ENCODE measurements at regions not wholly inside any gene's neighbourhood (a gene's known extent, or its start where the extent isn't known, plus 50 kb on each side); places are given as distances from the start of the nearest gene placed in this dataset.
"Not testable (repeated sequence)": the region's sequence is repeated elsewhere in the genome, so short reads cannot be mapped to it uniquely, and the experiment has no call there.

DNA sequence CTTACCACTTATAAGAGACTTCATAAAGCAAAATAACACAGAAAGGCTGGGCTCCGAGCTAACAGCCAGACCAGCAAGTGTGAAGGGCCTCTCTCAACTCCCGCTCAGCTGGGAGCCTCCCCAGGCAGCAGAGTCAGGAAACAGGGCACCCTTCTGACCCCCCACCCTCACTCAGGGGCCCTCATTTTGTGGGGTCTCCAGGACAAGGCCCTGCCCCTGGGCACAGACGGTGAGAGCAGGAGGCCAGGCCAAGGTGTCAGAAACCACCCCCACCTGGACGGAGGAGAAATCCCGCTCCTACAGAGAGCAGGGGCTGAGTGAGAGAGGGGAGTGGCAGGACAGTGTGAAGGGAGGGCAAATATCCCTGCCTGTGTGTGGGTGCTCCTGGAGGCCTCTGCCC lies 135.8 kb upstream of the FOXD4L5 start:
- DNase-seq (ENCODE audit: low read depth) = no peak

DNA sequence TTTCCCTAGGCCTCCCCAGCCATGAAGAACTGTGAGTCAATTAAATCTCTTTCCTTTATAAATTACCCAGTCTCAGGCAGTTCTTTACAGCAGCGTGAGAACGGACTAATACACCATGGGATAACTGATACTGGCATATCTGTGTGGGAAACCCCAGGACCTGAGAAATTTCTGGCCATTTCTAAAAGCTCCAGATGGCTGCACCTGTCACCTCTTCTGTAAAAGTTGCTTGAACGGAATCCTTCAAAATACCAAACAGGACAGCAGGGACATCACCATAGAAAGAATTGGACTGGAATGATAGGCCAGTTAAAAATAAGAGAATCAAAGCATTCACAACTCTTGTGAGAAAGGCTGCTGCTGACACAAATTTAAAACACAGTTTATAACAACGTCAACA lies 134.0 kb upstream of the FOXD4L5 start:
- not testable (repeated sequence) for DNase-seq (ENCODE audit: low read depth)

DNA sequence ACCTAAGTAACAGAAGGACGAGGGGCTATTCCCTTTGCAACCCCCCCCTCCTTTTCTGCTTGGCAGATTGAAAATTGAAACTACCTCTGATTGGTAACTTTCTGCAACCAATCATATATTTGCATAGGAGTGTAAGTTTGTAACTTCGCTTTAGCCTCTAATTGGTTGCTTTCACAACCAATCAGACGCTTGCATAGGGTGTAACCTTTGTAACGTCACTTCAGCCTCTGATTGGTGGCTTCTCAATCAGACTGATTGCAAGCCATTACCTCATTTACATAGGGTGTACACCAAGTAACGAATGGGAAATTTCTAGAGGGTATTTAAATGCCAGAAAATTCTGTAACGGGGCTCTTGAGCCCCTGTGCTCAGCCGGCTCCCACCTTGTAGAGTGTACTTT lies 131.9 kb upstream of the FOXD4L5 start:
- DNase-seq (ENCODE audit: low read depth) = not testable (repeated sequence)

DNA sequence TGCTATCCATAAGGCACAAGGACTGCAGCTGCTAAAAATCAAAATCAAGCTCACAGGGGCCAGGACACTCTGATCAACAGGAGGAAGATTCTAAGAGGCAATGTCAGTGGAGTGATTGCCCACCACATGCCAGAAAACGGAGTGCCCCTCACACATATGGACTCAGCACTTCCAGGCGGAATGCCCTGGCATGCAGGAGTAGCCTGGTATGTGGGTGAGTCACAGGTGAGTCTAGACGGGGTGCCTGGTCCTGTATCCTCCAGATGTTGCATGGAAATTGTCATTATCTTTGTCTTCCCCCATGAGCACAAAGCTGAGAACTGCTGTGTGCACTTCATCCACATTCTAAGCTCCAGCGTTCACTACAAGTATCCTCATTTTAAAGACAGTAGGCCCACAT lies 129.2 kb upstream of the FOXD4L5 start:
- DNase-seq (ENCODE audit: low read depth) = not testable (repeated sequence)

DNA sequence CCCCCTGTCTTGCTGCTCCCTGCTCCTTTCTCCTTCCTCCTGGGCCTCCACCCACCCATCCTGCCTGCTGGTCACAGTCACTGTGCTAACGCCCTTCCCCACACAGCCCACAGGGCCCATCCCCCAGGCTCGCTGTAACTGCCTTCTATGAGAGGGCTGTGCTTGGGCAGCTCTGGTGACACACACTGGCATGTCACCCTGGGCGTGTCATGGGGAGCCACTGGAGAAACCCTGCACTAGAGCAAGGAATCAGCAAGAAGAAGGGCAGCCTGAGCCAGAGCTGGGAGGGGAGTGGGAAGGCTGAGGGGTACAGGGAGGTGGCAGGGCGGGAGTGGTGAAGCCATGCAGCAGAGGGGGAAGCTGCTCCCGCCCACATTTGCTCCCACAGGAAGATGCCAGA lies 128.4 kb upstream of the FOXD4L5 start:
- DNase-seq (ENCODE audit: low read depth) = not testable (repeated sequence)

DNA sequence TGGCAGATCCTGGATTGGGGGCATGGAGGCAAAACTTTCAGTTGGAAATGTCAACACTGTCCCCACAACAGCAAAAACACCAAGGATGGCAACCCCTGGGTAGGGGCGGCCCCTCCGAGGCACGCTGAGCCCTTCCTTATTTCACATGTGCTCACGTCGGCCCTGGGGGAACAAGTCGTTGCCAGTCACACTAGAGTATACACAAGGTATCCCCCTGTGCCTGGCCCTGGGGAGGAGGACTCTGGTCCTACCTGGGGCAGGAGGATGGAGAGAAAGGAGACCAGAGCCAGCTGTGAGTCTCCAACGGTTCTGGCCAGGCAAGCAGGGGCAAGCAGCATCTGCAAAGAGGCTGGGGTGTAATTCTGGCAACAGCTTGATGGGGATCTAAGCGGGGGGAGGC lies 126.9 kb upstream of the FOXD4L5 start:
- DNase-seq (ENCODE audit: low read depth) = no peak

DNA sequence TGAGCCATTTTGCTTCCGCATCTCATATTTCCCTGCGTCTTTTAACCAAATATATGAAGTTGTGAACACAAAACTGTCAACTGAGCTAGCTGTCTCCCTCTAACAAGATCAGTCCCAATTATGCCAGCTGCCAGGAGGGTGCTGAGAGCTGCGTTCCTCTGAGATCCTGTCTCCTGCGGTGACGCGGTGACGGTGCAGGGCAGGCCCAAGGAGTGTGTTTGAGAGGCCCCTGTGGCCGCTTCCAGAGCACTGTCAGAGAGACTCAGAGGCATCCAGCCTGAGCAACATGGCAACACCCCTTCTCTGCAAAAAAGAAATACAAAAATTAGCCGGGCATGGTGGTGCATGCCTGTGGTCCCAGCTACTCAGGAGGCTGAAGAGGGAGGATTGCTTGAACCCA lies 126.3 kb upstream of the FOXD4L5 start:
- DNase-seq (ENCODE audit: low read depth) = no peak

DNA sequence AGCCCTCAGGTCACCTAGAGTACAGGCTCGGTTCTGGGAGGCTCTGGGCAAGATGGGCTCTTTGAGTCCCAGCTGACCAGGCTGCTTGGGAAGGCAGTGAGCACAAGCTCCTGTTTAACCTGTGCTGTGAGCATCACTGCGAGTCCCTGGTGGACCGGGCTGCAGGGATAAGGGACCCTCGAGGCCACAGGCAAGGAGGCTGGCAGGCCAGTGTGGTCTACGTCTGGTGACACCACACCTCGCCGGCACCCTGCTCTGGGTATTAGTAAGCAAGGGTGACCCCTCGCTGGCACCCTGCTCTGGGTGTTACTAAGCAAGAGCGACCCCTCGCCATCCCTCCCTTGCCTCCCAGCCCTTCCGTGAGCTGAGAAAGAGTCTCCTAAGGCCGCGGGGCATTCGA lies 125.9 kb upstream of the FOXD4L5 start:
- no peak for DNase-seq (ENCODE audit: low read depth)

DNA sequence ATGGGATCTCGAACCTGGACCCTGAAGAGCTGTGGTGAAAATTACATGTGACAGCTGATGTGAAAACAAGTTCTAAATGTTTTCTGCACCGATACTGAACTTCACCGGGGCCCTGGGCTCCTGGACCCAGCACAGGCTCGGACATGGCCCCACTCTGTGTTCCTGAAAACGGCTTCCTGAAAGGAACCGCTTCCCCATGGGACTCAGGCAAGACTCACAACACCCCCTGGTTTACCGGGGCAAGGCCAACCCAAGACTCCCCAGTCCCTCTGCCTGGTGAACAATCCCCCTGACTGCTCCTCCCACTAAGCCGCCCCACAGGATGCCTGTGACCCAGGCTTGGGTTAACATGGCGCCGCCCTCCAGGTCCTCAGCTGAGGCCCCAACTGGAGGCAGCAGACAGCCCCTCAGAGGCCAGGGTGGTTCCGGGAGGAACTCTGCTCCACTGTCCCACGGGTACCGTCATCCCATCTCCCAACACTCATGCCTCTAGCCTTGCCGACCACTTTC lies 124.5 kb upstream of the FOXD4L5 start:
- DNase-seq (ENCODE audit: low read depth) = no peak

DNA sequence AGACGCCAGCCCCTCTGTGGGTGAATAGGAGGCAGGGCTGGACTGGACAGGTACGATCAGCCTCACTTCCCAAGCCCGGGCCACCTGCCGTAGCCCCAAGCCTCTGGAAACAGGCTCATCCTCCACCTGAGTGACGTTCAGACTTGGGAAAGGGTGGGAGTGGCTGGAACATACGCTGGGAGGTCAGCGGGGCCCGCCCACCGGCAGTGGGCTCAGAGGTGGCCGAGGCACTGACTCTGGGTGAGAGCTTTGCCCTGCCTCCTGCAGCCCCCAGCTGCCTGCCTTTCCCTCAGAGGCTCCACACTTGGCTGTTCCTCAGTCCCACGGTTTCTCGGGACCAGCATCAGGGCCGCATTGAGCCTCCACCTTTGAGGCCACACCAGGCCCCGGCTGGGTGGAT lies 123.8 kb upstream of the FOXD4L5 start:
- DNase-seq (ENCODE audit: low read depth) = not testable (repeated sequence)

DNA sequence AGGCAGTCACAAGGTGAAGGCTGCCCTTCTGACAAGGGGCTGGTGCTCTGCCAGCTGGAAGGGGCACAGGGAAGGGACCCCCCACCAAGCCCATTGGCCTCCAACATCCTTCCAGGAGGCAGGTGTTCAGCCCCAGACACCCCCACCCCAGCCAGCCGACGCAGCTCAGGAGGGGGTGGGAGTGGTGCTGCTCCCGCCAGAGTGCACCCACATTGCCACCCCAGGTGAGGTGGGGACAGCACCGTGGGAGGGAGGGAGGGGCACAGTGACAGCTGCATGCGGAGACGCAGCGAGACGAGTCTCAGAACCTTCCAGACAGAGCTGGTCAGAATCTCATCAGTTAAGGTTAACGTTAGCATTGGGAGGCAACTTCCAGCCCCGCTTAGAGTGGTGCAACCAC lies 121.6 kb upstream of the FOXD4L5 start:
- DNase-seq (ENCODE audit: low read depth) = not testable (repeated sequence)

DNA sequence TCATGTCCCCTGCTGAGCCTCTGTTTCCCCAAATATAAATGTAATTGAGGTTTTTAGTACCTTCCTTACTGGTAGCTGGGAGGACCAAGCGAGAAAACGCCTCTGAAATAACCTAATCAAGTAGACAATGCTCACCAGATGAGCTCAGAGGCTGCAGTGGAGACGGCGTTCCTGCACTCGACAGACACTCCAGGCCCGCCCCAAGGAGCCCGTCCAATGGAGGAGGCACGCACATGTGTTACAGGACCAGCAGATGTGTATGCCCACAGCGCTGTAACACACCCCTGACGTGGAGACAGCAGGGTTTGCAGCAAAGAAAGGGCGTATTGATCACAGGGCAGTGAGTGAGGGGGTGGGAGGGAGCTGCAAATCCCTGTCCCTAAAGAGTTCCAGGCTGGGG lies 120.8 kb upstream of the FOXD4L5 start:
- DNase-seq (ENCODE audit: low read depth) = not testable (repeated sequence)

DNA sequence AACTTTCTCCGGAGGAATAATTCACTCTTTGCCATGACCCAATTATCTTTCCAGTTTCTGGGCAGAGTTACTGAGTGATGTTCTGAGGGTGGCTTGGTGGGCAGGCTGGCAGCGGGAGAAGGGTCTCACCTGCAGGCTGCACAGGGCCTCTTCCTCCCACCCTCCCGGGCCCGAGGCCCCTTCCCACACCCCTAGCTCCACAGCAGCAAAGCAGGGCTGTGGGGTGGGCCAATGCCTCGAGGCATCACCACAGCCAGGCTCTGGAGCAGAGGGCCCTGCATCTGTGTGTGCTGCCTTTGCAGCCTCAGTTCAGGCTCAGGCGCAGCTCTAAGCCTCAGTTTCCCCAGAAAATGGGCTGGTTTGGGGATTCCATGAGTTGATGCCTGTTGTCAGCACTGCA lies 120.2 kb upstream of the FOXD4L5 start:
- no peak for DNase-seq (ENCODE audit: low read depth)

DNA sequence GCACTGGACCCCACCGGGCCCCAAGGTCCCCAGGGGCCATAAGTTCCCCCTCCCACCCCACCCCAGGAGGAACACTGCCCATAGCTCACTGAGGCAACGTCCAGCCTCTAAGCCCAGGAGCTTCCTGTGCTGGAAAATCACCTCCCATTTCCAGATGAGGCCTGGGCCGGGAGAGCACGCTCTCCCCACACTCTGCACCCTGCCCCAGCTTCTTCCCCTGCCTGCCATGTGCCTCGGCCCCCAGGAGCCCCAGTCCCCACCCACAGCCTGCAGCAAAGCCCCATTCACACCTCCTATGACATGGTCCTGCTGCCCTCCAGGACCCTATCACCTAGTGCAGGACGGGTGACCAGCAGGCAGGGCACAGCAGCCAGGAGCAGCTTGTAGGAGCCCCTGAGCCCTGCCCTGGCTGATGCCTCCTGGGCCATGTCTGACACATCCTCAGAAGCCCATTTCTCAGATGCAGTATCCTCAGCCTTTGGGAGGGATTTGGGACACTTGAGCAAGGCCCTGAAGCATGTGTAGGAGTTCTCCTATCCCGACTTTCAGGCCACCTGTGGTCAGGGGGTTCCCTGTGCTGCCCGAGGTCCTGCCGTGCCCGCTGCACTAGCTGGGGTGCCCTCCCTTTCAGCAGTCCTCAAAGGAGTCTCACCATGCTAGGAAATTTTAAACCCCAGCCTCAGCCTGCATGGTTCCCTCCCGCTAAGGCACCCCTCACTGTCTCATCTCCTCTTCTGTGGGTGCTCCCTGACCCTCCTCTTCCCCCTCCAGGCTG lies 119.4 kb upstream of the FOXD4L5 start:
- DNase-seq (ENCODE audit: low read depth) = no peak

DNA sequence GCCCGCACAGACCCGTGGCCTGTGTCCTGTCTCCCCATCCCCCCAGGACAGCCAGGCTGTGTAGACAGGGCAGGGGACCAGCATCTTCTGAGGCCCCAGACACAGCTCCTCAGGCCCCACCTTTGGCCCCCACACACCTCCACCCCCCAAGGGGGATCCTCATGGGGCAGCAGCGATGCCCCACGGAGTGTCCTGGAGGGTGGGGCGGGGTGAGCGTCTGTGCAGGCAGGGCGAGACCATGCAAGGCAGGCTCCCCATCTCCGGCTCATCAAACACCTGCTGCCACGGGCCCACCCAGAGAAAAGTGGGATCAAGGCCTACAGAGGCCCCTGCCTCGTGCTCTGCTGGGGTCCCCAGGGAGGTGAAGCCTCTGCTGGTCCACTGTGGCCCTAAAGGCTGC lies 118.7 kb upstream of the FOXD4L5 start:
- no peak for DNase-seq (ENCODE audit: low read depth)

DNA sequence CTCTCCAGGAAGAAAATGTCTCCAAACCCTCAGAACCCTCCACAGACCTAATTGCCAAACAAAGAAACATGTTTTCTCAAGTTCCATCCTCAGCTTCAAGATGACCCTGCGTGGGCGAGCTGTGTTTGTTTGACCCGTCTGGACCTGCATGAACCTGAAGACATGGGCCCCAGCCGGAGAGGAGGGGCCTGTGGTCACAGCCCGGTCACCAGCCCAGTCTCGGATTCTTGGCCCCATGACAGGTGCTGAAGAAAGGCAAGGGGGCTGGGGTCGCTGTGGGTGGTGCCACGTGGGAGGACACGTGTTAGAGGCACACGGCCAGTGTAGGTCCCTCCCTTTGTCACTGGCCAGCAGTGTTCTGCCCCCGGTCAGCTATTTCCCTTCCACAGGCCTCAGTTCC lies 118.1 kb upstream of the FOXD4L5 start:
- DNase-seq (ENCODE audit: low read depth) = not testable (repeated sequence)

DNA sequence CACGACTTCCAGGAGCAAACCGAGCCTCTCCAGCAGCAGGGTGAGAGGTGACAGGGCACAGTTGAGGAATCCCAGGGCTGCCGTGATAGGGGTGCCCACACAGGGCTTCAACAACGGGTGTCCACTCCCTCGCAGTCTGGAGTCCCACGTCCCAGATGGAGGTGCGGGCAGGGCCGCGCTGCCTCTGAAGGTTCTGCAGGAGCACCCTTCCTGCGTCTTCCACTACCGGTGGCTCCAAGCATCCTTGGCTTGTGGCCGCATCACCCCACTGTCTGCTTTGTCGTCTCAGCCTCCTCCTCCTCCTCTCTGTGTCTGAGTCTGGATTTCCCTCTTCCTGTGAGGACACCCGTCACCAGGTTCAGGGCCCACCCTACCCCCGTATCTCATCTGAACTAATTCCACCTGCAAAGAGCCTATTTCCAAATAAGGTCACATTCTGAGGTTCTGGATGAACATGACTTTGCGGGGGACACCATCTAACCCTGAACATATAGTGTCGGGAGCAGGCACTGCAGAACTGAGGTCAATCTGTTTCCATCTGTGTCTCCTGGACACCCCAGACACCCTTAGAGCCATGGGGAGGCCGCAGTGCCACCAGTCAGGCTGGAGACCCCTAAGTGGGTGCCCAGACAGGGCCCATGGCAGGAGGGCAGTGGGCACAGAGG lies 117.3 kb upstream of the FOXD4L5 start:
- DNase-seq (ENCODE audit: low read depth) = not testable (repeated sequence)

DNA sequence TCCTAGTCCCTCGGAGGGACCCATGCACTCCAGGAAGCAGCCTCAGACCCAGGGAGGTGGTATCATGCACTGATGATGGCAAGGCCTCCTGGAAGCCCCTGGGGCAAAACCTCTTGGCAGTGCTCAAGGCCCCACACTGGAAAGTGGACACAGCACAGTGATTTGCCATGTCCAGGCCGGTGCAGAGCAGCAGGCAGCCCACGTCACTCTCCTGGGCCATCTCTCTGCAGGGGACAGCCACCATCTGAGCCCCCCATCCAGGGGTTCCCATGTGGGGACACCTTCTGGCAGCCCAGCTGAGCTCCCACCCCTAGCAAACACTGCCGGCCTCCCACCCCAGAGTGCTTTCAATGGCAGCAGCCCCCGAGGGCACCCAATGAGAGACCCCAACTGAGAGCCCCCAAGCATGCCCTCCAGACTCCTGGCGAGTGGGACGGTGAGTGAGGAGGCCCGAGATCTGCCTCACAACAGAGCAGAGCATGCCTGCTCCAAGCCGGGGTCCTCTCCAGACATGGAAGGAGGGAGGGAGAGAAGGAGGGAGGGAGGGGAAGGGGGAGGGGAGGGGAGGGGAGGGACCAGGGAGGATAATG lies 116.5 kb upstream of the FOXD4L5 start:
- DNase-seq (ENCODE audit: low read depth) = not testable (repeated sequence)

DNA sequence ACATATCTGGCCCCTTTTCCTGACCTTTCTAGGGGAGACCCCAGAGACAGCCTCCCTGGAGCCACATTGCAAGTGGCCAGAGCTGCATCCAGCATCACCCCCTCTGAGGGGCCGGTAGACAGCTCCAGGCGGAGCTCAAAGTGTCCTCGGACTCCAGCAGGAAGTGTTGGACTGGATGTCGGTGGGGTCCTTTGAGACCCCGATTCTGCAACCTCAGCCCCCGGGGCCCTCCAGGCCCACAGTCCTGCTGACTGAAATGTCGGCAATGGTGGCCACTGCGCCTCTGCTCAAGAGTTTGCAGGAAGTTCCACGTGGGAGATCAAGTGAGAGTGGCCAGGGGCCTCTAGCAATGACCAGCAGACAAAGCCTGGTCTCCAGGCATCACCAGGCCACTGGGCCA lies 115.9 kb upstream of the FOXD4L5 start:
- DNase-seq (ENCODE audit: low read depth) = no peak

DNA sequence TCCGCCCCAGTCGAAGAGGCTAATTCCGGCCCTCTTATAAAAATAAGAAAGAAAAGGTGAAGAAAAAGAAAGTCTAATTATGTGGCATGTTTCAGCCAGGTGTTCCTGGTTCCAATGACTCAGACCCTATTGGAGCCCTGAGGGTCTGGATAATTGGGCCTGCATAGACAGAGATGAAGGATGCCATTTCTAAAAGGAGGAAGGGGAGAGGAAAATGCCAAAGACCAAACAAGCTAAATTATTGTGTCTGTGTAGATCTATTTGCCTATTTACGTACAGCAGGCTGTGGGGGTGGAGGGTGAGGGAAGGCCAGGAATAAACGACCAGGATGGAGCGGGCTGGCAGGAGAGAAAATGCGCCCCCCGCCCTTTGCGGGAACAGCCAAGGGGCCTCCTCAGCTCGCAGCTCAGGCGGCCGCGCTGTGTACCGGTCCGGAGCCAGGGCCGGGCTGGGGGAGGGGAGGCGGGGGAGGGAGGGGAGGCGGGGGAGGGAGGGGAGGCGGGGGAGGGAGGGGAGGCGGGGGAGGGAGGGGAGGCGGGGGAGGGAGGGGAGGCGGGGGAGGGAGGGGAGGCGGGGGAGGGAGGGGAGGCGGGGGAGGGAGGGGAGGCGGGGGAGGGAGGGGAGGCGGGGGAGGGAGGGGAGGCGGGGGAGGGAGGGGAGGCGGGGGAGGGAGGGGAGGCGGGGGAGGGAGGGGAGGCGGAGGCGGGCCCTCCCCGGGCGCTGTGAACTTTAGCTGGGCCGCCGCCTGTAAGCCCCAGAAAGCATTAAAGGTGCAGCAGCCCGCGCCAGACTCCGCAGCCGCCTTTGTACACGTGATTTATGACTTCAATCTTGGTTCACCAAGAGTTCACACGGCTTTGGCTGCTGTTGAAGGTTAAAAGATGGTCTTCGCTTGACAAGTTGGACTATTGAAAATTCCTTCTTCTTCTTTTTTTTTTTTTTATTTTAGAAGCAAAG lies 113.0 kb upstream of the FOXD4L5 start:
- not testable (repeated sequence) for DNase-seq (ENCODE audit: low read depth)

DNA sequence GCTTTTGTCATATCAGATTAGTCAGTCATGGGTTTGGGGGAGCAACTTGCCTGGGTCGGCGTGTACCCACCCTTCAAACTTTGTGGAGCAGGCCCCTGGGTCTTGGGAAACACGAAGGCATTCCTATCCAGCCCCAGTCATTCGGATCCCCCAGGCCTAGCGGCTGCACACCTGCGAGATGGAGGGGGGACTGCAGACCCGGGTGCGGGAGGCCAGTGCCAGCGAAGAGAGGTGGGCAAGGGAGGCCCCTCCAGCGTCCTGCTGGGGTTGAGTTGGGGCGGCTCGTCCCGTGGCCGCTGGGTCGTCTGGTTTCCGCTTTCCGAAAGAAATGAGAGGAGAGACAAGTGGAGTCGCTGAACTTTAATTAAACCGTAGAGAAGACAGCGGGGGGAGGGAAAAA lies 112.2 kb upstream of the FOXD4L5 start:
- DNase-seq (ENCODE audit: low read depth) = not testable (repeated sequence)

DNA sequence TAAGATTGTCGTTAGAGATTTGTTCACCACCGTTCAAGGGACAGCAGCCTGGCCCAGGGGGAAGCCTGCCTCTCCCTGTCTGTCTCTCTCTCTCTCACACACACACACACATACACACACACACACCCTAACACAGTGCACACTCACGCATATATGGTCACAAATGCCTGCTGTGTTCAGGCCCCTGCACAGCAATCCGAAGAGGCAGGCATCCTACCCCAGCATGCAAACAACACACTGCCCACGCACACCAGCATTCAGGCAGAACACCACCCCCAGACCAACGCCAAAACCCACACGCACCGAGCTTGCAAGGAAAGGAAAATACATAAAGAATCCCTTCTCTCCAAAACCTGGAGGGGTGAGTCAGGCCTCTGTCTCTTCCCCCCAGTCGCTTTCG lies 111.6 kb upstream of the FOXD4L5 start:
- not testable (repeated sequence) for DNase-seq (ENCODE audit: low read depth)

Data from stimulated activated CD4-positive, alpha-beta T cell treated with anti-CD3 and anti-CD28 coated beads, Interleukin-2, amount 100 ng/mL, for 4 hours (primary cell).